ENCODE measurements at regions not wholly inside any gene's neighbourhood (a gene's known extent, or its start where the extent isn't known, plus 50 kb on each side); places are given as distances from the start of the nearest gene placed in this dataset.

DNA sequence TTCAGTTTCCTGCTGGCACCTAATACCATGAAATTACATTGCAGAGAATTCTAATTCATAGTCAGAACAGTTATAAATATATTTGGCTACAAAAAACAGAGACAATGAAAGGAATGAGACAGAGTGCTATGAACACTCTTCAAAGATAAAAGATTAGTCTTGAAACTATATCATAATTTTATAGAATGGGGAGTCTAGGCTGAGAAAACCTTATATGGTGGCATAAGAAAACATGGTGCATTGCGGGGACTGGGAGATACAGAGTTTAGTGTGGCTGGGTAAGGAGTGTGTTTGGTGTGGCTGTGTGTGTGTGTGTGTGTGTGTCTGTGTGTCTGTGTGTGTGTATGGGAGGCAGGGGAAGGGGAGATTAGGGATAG, 64.5 kb upstream of the CTLA4 start:
- 98% methylated on average over 1 of the region's 1 CpG; no CpG with 5 or more reads in 1 of the 2 experiments for WGBS, 2 experiments (ENCODE audit: insufficient coverage in 1 of 2, insufficient read length in 1 of 2)
- H3K27me3 Mint-ChIP-seq (ENCODE audit: insufficient read depth) = peaks cover 2% of the 10 kb centered on the region
- H3K4me3 Mint-ChIP-seq = no peak overlapping the region
- H3K9ac ChIP-seq (ENCODE audit: extremely low read depth, low read length, poor library complexity, severe bottlenecking) = no peak overlapping the region
- peaks cover 6% of the 10 kb centered on the region for H3K4me1 Mint-ChIP-seq
- H3K4me3 ChIP-seq (ENCODE audit: low read length) = no peak overlapping the region
- H3K36me3 Mint-ChIP-seq (ENCODE audit: low read depth) = no peaks in the 10 kb centered on the region
- TF ChIP-seq, protein P1, sequence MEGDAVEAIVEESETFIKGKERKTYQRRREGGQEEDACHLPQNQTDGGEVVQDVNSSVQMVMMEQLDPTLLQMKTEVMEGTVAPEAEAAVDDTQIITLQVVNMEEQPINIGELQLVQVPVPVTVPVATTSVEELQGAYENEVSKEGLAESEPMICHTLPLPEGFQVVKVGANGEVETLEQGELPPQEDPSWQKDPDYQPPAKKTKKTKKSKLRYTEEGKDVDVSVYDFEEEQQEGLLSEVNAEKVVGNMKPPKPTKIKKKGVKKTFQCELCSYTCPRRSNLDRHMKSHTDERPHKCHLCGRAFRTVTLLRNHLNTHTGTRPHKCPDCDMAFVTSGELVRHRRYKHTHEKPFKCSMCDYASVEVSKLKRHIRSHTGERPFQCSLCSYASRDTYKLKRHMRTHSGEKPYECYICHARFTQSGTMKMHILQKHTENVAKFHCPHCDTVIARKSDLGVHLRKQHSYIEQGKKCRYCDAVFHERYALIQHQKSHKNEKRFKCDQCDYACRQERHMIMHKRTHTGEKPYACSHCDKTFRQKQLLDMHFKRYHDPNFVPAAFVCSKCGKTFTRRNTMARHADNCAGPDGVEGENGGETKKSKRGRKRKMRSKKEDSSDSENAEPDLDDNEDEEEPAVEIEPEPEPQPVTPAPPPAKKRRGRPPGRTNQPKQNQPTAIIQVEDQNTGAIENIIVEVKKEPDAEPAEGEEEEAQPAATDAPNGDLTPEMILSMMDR (conservative IDR thresholded peaks at IDR 0.05) = no peak
- no peak overlapping the region for H3K27ac Mint-ChIP-seq
- peaks cover 4% of the 10 kb centered on the region for H3K9me3 Mint-ChIP-seq
- no peak for DNase-seq
- H3K27me3 ChIP-seq (ENCODE audit: control insufficient read depth, insufficient read depth, low read length, poor library complexity, severe bottlenecking) = no peaks in the 10 kb centered on the region
- peaks cover 6% of the 10 kb centered on the region for H3K9me3 ChIP-seq (ENCODE audit: control insufficient read depth, low read length)
- H3K4me1 ChIP-seq (ENCODE audit: control insufficient read depth, insufficient read depth, low read length) = no peaks in the 10 kb centered on the region
- no peak overlapping the region for H3K27ac ChIP-seq (ENCODE audit: low read depth, low read length)
- no peaks in the 10 kb centered on the region for H3K36me3 ChIP-seq (ENCODE audit: control insufficient read depth, insufficient read depth, low read length)

- Histone ChIP-seq H3K27ac (ENCODE audit: low read depth, low read length) (no peak overlapping the region), H3K9ac (ENCODE audit: extremely low read depth, low read length, poor library complexity, severe bottlenecking) (no peak overlapping the region), H3K4me3 (ENCODE audit: low read length) (no peak overlapping the region), H3K36me3 (ENCODE audit: control insufficient read depth, insufficient read depth, low read length) (no peaks in the 10 kb centered on the region), H3K9me3 (ENCODE audit: control insufficient read depth, low read length) (peaks cover 6% of the 10 kb centered on the region), H3K4me1 (ENCODE audit: control insufficient read depth, insufficient read depth, low read length) (no peaks in the 10 kb centered on the region), H3K27me3 (ENCODE audit: control insufficient read depth, insufficient read depth, low read length, poor library complexity, severe bottlenecking) (no peaks in the 10 kb centered on the region)
- no peaks in the 10 kb centered on the region for H3K4me1 Mint-ChIP-seq
- TF ChIP-seq, protein P1 (conservative IDR thresholded peaks at IDR 0.05) = no peak
- H3K27ac Mint-ChIP-seq = no peak overlapping the region
- H3K9me3 Mint-ChIP-seq = peaks cover 4% of the 10 kb centered on the region
- H3K36me3 Mint-ChIP-seq (ENCODE audit: low read depth) = no peaks in the 10 kb centered on the region
- H3K27me3 Mint-ChIP-seq (ENCODE audit: insufficient read depth) = peaks cover 2% of the 10 kb centered on the region
- DNase-seq = no peak
- H3K4me3 Mint-ChIP-seq = no peak overlapping the region
- WGBS, 2 experiments (ENCODE audit: insufficient coverage in 1 of 2, insufficient read length in 1 of 2) = 68 to 85% methylated on average over 4 of the region's 4 CpGs
Measured at GRCh38 chr2:203804070-203804469, 63.5 kb upstream of the CTLA4 start.

DNA sequence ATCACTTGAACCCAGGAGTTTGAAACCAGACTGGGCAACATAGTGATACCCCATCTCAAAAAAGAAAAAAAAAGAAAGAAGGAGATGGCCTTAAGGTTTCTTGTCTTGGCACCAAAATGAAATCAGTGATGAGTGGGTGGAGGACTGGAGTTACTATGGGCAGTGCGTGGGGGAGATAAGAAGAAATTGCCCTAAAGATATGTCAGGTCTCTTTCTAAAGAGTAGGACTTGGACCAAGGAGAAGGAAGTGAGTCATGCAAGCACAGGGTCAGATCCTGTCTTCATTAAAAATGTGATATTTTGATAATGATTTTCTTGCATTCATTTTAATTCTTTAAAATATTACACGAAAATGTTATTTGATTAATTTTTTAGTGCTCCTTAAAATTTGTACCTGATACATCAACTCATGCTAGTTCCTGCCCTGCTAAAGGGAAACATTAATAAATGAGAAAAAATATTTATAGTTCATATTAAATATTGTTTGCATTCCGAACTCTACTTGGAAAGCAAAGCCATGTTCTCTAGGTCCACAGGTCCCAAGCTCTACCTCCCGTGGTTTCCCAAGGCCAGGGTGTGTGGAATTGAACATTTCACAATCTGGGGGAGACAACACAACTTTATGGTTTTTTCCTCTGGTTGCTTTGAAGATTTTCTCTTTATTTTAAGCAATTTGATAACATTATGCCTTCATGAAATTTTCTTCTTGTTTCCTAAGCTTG, 62.6 kb upstream of the CTLA4 start:
- H3K4me1 Mint-ChIP-seq = no peaks in the 10 kb centered on the region
- H3K9ac ChIP-seq (ENCODE audit: extremely low read depth, low read length, poor library complexity, severe bottlenecking) = no peak overlapping the region
- H3K4me3 ChIP-seq (ENCODE audit: low read length) = no peak overlapping the region
- peaks cover 4% of the 10 kb centered on the region for H3K9me3 Mint-ChIP-seq
- H3K27me3 Mint-ChIP-seq (ENCODE audit: insufficient read depth) = peaks cover 2% of the 10 kb centered on the region
- H3K27me3 ChIP-seq (ENCODE audit: control insufficient read depth, insufficient read depth, low read length, poor library complexity, severe bottlenecking) = no peaks in the 10 kb centered on the region
- DNase-seq = no peak
- H3K36me3 ChIP-seq (ENCODE audit: control insufficient read depth, insufficient read depth, low read length) = no peaks in the 10 kb centered on the region
- no peak overlapping the region for H3K27ac ChIP-seq (ENCODE audit: low read depth, low read length)
- 90 to 99% methylated on average over 2 to 3 of the region's 4 CpGs for WGBS, 2 experiments (ENCODE audit: insufficient coverage in 1 of 2, insufficient read length in 1 of 2)
- TF ChIP-seq, protein P1 (conservative IDR thresholded peaks at IDR 0.05) = no peak
- H3K4me1 ChIP-seq (ENCODE audit: control insufficient read depth, insufficient read depth, low read length) = no peaks in the 10 kb centered on the region
- no peak overlapping the region for H3K4me3 Mint-ChIP-seq
- peaks cover 6% of the 10 kb centered on the region for H3K9me3 ChIP-seq (ENCODE audit: control insufficient read depth, low read length)
- H3K36me3 Mint-ChIP-seq (ENCODE audit: low read depth) = no peaks in the 10 kb centered on the region
- no peak overlapping the region for H3K27ac Mint-ChIP-seq
